ENCODE measurements at regions not wholly inside any gene's neighbourhood (a gene's known extent, or its start where the extent isn't known, plus 50 kb on each side); places are given as distances from the start of the nearest gene placed in this dataset.

DNA sequence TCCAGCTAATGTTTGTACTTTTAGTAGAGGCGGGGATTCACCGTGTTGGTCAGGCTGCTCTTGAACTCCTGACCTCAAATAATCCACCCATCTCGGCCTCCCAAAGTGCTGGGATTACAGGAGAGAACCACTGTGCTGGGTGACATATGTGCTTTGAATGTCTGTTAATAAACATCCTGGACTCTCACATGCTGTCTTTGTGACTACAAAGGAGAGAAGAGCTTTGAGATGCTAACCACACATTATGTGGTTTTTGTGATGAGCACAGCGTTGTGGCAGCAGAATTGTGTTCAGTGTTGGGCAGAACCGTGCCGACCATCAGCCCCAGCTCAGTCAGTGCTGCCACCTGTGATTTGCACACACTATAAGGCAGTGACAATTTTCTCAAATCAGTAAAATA, 500.1 kb upstream of the KLF6 start:
- TF ChIP-seq, protein P1, sequence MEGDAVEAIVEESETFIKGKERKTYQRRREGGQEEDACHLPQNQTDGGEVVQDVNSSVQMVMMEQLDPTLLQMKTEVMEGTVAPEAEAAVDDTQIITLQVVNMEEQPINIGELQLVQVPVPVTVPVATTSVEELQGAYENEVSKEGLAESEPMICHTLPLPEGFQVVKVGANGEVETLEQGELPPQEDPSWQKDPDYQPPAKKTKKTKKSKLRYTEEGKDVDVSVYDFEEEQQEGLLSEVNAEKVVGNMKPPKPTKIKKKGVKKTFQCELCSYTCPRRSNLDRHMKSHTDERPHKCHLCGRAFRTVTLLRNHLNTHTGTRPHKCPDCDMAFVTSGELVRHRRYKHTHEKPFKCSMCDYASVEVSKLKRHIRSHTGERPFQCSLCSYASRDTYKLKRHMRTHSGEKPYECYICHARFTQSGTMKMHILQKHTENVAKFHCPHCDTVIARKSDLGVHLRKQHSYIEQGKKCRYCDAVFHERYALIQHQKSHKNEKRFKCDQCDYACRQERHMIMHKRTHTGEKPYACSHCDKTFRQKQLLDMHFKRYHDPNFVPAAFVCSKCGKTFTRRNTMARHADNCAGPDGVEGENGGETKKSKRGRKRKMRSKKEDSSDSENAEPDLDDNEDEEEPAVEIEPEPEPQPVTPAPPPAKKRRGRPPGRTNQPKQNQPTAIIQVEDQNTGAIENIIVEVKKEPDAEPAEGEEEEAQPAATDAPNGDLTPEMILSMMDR (IDR thresholded peaks at IDR 0.05 in 4 of 5, conservative IDR thresholded peaks at IDR 0.05 in 1 of 5) = no peak
- TF ChIP-seq POLR2A (IDR thresholded peaks at IDR 0.05) = no peak
